Neural progenitor cell (in vitro differentiated cells): ENCODE measurements at regions not wholly inside any gene's neighbourhood (a gene's known extent, or its start where the extent isn't known, plus 50 kb on each side); places are given as distances from the start of the nearest gene placed in this dataset.
A peak's percentile ranks its signal among the peaks of the same experiment; 100 is the strongest.

Source experiments
- DNase-seq: peaks from one replicate; pipeline ENCODE4 v3.0.0-alpha.2; 2016; ENCODE audit warnings: low spot score
- H2AFZ ChIP-seq: fragments of 200-600 bp; sonication (generic); replicated peaks from 2 replicates; pipeline ENCODE4 v1.6.1; 2016; ENCODE audit warnings: antibody characterized with exemption
- H3F3A ChIP-seq: fragments of 200-600 bp; sonication (generic); 2 replicates; pipeline ENCODE4 v1.6.1; 2016; ENCODE audit warnings: antibody characterized with exemption, low read depth
- H3K27ac ChIP-seq: fragments of 200-600 bp; sonication (generic); 2 replicates; pipeline ENCODE4 v1.5.1; 2016; ENCODE audit warnings: mild to moderate bottlenecking
- H3K27me3 ChIP-seq: fragments of 200-600 bp; sonication (generic); 2 replicates; pipeline ENCODE4 v1.6.1; 2016; ENCODE audit warnings: mild to moderate bottlenecking, moderate library complexity
- H3K36me3 ChIP-seq: fragments of 200-600 bp; sonication (generic); 2 replicates; pipeline ENCODE4 v1.5.1; 2016
- H3K4me1 ChIP-seq: fragments of 200-600 bp; sonication (generic); 2 replicates; pipeline ENCODE4 v1.6.1; 2016; ENCODE audit warnings: mixed run types
- H3K4me2 ChIP-seq: fragments of 200-600 bp; sonication (generic); 2 replicates; pipeline ENCODE4 v1.6.1; 2016
- H3K4me3 ChIP-seq: fragments of 200-600 bp; sonication (generic); 2 replicates; pipeline ENCODE4 v1.5.1; 2016
- H3K79me2 ChIP-seq: fragments of 200-600 bp; sonication (generic); 2 replicates; pipeline ENCODE4 v1.6.1; 2016; ENCODE audit warnings: low read depth
- H3K9ac ChIP-seq: fragments of 200-600 bp; sonication (generic); 2 replicates; pipeline ENCODE4 v1.6.1; 2016
- H3K9me3 ChIP-seq: fragments of 200-600 bp; sonication (generic); 2 replicates; pipeline ENCODE4 v1.5.1; 2016; ENCODE audit warnings: low read depth
- H4K20me1 ChIP-seq: fragments of 200-600 bp; sonication (generic); 2 replicates; pipeline ENCODE4 v1.6.1; 2016; ENCODE audit warnings: low read depth
- H3K27ac Mint-ChIP-seq: 3 replicates; pipeline ENCODE4 v1.8.0; 2021; ENCODE audit warnings: mixed read lengths
- H3K27me3 Mint-ChIP-seq: 2 replicates; pipeline ENCODE4 v1.8.0; 2022; ENCODE audit warnings: low read depth, mild to moderate bottlenecking, inconsistent platforms, moderate library complexity, mixed read lengths; ENCODE audit not compliant: insufficient read depth
- H3K36me3 Mint-ChIP-seq: 3 replicates; pipeline ENCODE4 v1.8.0; 2021; ENCODE audit warnings: mixed read lengths
- H3K4me1 Mint-ChIP-seq: 3 replicates; pipeline ENCODE4 v1.8.0; 2021; ENCODE audit warnings: mixed read lengths
- H3K4me3 Mint-ChIP-seq: 3 replicates; pipeline ENCODE4 v1.8.0; 2021; ENCODE audit warnings: mild to moderate bottlenecking, moderate library complexity, mixed read lengths
- H3K9me3 Mint-ChIP-seq: 3 replicates; pipeline ENCODE4 v1.8.0; 2020; ENCODE audit warnings: mixed read lengths
- CTCF ChIP-seq: fragments of 200-600 bp; sonication (generic); IDR thresholded peaks from 2 replicates; pipeline ENCODE4 v1.5.1; 2017; ENCODE audit warnings: antibody characterized with exemption, mild to moderate bottlenecking
- EZH2 ChIP-seq: fragments of 200-600 bp; sonication (generic); IDR thresholded peaks from 2 replicates; pipeline ENCODE4 v1.6.1; 2017; ENCODE audit warnings: antibody characterized with exemption, mild to moderate bottlenecking, moderate library complexity
- EZH2phosphoT487 ChIP-seq: fragments of 200-600 bp; sonication (generic); IDR thresholded peaks from 2 replicates; pipeline ENCODE4 v1.6.1; 2017; ENCODE audit warnings: antibody characterized with exemption

- H2AFZ ChIP-seq = no peak overlapping the region
Observed at GRCh38 chr4:37126051-37126450, 118.5 kb upstream of the NWD2 start.

DNA sequence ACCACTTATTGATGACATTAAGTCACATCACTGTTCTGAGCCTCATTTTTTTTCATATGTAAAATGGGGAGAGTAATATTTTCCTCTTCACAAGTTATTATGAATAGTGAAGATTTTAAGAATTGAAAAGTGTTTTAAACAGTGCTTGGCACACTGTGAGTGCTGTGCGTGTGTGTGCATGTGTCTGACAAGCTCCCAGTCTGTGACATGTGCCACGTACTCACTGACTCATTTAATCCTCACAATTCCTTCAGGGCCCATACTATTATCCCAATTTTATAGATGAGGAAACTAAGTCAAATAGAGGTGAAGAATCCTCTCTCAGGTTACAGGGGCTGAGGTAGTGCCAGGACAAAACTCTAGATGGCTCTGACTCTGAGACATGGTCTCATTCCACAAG, 114.1 kb upstream of the NWD2 start:
- Histone ChIP-seq H4K20me1 (no peaks in the 10 kb centered on the region), H3K27ac (no peak overlapping the region), H3K4me3 (no peak overlapping the region), H3K4me2 (no peak overlapping the region), H3K36me3 (no peaks in the 10 kb centered on the region), H2AFZ (no peak overlapping the region), H3K9me3 (no peaks in the 10 kb centered on the region), H3K9ac (no peak overlapping the region), H3K79me2 (no peaks in the 10 kb centered on the region), H3K27me3 (no peaks in the 10 kb centered on the region), H3K4me1 (no peaks in the 10 kb centered on the region), H3F3A (no peaks in the 10 kb centered on the region)
- no peak overlapping the region for H3K4me3 Mint-ChIP-seq
- H3K9me3 Mint-ChIP-seq = no peaks in the 10 kb centered on the region
- peaks cover 2% of the 10 kb centered on the region for H3K27me3 Mint-ChIP-seq
- no peak overlapping the region for H3K27ac Mint-ChIP-seq
- DNase-seq = no peak
- H3K36me3 Mint-ChIP-seq = no peaks in the 10 kb centered on the region
- TF ChIP-seq EZH2 = no peak
- no peak for TF ChIP-seq CTCF
- no peak for TF ChIP-seq EZH2phosphoT487
- H3K4me1 Mint-ChIP-seq = no peaks in the 10 kb centered on the region

More at GRCh38 chr4:37126051-37126450, 118.5 kb upstream of the NWD2 start:
- Mint-ChIP-seq H3K36me3 (no peaks in the 10 kb centered on the region), H3K4me1 (no peaks in the 10 kb centered on the region), H3K27me3 (no peaks in the 10 kb centered on the region), H3K4me3 (no peak overlapping the region), H3K27ac (no peak overlapping the region), H3K9me3 (no peaks in the 10 kb centered on the region)
- no peak overlapping the region for H3K9ac ChIP-seq
- no peaks in the 10 kb centered on the region for H3K27me3 ChIP-seq
- H3K36me3 ChIP-seq = no peaks in the 10 kb centered on the region
- H3K79me2 ChIP-seq = no peaks in the 10 kb centered on the region
- H4K20me1 ChIP-seq = no peaks in the 10 kb centered on the region
- no peak overlapping the region for H3K27ac ChIP-seq
- H3K4me1 ChIP-seq = no peaks in the 10 kb centered on the region
- H3K4me3 ChIP-seq = no peak overlapping the region
- DNase-seq = no peak
- TF ChIP-seq EZH2phosphoT487 (no peak), CTCF (no peak)
- H3K4me2 ChIP-seq = no peak overlapping the region
- no peaks in the 10 kb centered on the region for H3F3A ChIP-seq
- no peaks in the 10 kb centered on the region for H3K9me3 ChIP-seq

DNA sequence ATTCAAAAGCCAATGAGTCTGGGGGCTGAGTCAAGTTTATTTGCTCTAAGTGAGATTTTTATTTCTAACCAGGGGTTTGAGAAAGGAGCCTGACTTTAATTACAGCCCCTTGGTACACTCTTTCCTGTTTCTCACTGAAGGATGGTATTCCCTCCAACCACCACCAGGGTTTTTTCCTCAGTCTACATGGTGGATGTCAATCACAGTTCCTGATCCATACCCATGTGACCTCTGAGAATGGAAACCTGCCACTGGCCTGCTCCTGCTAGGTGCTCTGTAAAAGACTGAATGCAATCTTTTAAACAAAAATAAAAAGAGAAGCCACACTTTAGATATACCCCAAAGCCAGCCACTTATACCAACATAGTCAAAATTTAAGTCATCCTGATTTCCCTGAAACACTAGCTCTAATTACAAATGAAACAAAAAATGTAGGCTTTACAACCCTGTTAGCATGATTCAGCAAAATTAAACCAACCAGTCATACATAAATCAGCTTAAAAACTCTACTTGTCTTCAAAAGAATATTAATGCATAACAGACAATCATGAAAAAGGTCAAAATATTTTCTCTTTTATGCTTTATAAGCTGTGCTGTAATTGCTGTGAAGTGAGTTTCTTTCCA, 112.1 kb upstream of the NWD2 start:
- DNase-seq = peak; percentile 5
- Mint-ChIP-seq H3K27me3 (peaks cover 2% of the 10 kb centered on the region), H3K4me3 (no peak overlapping the region), H3K9me3 (no peaks in the 10 kb centered on the region), H3K4me1 (no peaks in the 10 kb centered on the region), H3K27ac (no peak overlapping the region), H3K36me3 (no peaks in the 10 kb centered on the region)
- H3K9ac ChIP-seq = no peak overlapping the region
- no peaks in the 10 kb centered on the region for H3K27me3 ChIP-seq
- no peaks in the 10 kb centered on the region for H4K20me1 ChIP-seq
- no peaks in the 10 kb centered on the region for H3K9me3 ChIP-seq
- TF ChIP-seq CTCF (peak; percentile 43), EZH2 (no peak), EZH2phosphoT487 (no peak)
- no peaks in the 10 kb centered on the region for H3K4me1 ChIP-seq
- H3K36me3 ChIP-seq = no peaks in the 10 kb centered on the region
- H3K4me3 ChIP-seq = no peak overlapping the region
- no peak overlapping the region for H2AFZ ChIP-seq
- no peaks in the 10 kb centered on the region for H3F3A ChIP-seq
- H3K4me2 ChIP-seq = no peak overlapping the region
- no peaks in the 10 kb centered on the region for H3K79me2 ChIP-seq
- no peak overlapping the region for H3K27ac ChIP-seq
